GM10266 (cell line): ENCODE measurements at regions not wholly inside any gene's neighbourhood (a gene's known extent, or its start where the extent isn't known, plus 50 kb on each side); places are given as distances from the start of the nearest gene placed in this dataset.

Experiments
- DNase-seq: peaks from one replicate; pipeline ENCODE4 v3.0.0; 2012; ENCODE audit errors: extremely low spot score
- CTCF ChIP-seq: IDR thresholded peaks from 2 replicates; pipeline ENCODE4 v1.5.1; 2012; ENCODE audit warnings: mild to moderate bottlenecking, low read depth; ENCODE audit not compliant: control insufficient read depth, insufficient read depth; ENCODE audit errors: missing control alignments

DNA sequence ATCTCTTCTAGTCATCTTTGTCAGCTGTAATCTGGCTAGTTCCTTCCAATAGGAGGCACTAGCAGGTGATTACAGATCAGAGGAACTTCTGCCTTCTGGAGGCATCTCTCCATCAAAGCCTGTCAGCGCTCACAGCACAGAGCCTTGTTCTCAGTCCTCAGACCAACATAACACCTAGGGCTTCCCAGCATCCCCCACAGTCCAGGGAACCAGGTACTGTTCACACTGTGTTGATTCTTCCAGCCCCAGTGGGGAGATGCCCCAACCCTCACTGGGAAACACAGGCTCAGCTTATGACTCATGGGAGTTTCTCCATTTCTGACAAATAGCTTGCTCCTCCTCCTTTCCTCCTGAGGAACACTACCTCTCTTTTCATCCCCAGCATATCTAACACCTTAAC lies 601.7 kb downstream of the CBLN2 start:
- DNase-seq = no peak
- no peak for TF ChIP-seq CTCF

DNA sequence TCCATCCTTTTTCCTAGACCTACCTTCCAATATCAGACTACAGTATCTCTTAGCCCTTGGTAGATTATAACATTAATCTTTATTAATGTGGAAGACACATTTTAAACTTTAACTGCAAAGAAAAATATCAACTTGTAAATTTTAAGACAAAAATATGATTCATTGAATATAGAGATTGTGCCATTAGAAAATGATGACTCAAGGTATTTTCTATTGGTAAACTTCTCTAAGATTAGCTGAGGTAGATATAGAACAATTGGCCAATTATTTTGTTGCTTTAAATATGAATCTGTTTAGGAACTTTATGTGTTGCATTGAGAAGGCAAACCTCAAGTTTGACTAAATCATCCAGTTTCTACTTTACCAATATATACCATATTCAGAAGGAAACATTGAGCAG lies 604.7 kb downstream of the CBLN2 start:
- no peak for TF ChIP-seq CTCF
- DNase-seq = no peak

- TF ChIP-seq CTCF = no peak
- DNase-seq = no peak
These were observed 607.4 kb downstream of the CBLN2 start for GRCh38 chr18:71936744-71937143.

DNA sequence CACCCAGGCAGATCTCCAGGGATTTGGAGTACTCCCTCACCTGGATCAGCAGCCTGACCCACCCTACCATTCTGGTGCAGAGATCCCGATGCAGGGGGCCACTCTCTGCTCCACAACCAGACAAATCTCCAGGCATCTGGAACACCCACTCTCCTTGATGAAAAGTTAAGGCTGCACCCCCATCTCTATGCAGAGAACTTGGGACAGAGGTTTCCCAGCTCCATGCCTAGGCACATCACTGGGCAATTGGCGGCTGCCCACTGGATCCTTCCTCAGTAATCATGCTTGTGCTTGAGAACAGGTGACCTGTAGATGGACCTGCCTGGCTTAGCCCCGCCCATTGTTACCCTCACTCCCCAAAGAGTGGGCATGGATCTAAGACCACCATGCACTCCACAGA lies 624.9 kb downstream of the CBLN2 start:
- DNase-seq = no peak
- TF ChIP-seq CTCF = no peak

DNA sequence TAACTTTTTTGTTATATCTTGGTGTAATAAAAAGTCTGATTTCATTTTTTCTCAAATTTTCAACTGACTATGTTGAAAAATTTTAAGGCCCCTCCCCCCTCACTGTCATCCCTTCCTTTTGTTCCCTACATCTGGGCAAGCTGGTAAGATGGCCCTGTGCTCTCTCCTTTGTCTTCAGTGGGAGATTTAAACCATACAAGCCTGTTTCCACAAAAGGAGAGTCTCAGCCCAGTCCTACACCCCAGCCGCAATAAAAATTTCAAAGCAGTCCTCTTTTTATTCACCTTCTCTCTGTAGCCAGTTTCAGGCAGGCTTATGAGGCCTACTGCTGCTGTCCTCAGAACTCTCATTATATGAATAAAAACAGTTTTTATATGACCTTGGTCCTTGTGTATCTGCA lies 630.5 kb downstream of the CBLN2 start:
- TF ChIP-seq CTCF = no peak
- no peak for DNase-seq

DNA sequence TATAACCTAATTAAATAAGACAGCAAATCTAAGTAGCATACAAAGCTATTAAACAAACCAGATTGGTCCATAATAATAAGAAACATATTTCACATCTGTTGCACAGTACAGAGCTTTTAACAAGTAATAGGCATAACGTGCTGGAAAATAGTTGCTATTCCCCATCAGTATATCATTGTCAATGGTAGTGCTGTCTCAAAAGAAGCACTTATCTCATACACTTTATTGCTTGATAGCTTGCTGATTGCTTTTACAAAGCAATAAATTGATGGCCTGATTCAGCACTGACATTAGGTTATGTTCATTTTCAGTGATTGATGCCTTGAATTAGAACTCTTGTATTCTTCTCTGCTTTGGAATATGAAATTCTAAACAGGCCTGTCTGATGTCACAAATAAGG lies 641.7 kb downstream of the CBLN2 start:
- TF ChIP-seq CTCF = no peak
- DNase-seq = no peak

DNA sequence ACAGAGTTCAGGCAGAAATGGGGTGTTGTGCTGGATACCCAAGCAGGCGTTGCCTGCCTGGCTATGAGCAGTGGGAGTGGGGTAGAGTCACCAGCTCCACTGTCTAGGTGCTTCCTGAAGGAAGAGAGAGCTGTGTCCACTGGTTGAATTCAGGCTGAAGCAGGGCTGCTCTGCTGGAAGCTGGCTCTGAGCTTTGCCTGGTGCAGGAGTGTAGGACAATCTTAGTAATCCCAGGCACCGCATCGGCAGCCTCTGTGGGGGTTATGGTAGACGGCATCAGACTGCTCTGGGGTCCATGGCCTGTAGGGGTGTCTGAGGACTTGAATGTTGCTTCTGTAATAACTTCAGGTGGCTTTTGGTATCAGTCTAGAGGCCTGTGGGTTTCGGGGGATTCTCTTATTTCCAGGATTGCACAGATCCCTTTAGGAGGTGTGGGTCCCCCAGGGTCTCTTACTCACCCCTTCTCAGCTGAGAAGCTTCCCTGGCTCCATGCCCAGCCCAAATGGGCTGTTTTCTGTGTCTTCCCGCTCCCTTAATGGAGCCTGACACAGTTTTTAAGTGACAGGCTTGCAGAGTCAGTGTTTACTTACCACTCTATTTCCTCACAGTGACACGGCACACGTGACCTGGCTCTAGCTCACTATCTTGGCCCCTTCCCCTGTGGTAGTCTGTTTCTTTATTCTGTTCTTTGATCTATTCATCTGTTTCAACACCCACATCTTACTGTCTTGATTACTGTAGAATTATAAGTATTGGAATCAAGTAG lies 644.3 kb downstream of the CBLN2 start:
- DNase-seq = no peak
- TF ChIP-seq CTCF = no peak
